ENCODE measurements at regions not wholly inside any gene's neighbourhood (a gene's known extent, or its start where the extent isn't known, plus 50 kb on each side); places are given as distances from the start of the nearest gene placed in this dataset.
"Not testable (repeated sequence)": the region's sequence is repeated elsewhere in the genome, so short reads cannot be mapped to it uniquely, and the experiment has no call there.

GRCh38 chr2:57218206-57218605, 828.4 kb upstream of the VRK2 start:
- Mint-ChIP-seq H3K4me3 (no peak overlapping the region), H3K27me3 (no peaks in the 10 kb centered on the region), H3K36me3 (peaks cover 0 to 11% of the 10 kb centered on the region in 2 donors), H3K27ac (no peak overlapping the region), H3K4me1 (no peaks in the 10 kb centered on the region), H3K9me3 (peaks cover 9 to 42% (median 18%) of the 10 kb centered on the region in 7 donors)
- ATAC-seq (ENCODE audit: low read depth in 2 of 2), result no peak
- no peak for DNase-seq

GRCh38 chr2:57229706-57230105, 816.9 kb upstream of the VRK2 start:
- peaks cover 0 to 13% (median 5%) of the 10 kb centered on the region in 7 donors for H3K9me3 Mint-ChIP-seq
- H3K4me3 Mint-ChIP-seq; H3K36me3 Mint-ChIP-seq; DNase-seq; H3K27me3 Mint-ChIP-seq; ATAC-seq (ENCODE audit: low read depth in 2 of 2); H3K4me1 Mint-ChIP-seq; H3K27ac Mint-ChIP-seq: not testable (repeated sequence)

GRCh38 chr2:57232341-57232740, 814.3 kb upstream of the VRK2 start:
- H3K4me1 Mint-ChIP-seq; H3K27me3 Mint-ChIP-seq; ATAC-seq (ENCODE audit: low read depth in 2 of 2); H3K27ac Mint-ChIP-seq; H3K36me3 Mint-ChIP-seq; DNase-seq; H3K4me3 Mint-ChIP-seq: not testable (repeated sequence)
- H3K9me3 Mint-ChIP-seq, result peaks cover 0 to 11% (median 5%) of the 10 kb centered on the region in 7 donors

GRCh38 chr2:57251495-57251894, 795.1 kb upstream of the VRK2 start:
- DNase-seq; ATAC-seq (ENCODE audit: low read depth in 2 of 2); H3K27ac Mint-ChIP-seq; H3K27me3 Mint-ChIP-seq; H3K4me1 Mint-ChIP-seq; H3K4me3 Mint-ChIP-seq: not testable (repeated sequence)
- H3K9me3 Mint-ChIP-seq, result peaks cover 21 to 59% (median 48%) of the 10 kb centered on the region in 7 donors
- peaks cover 11 to 12% of the 10 kb centered on the region in 2 donors for H3K36me3 Mint-ChIP-seq

- not testable (repeated sequence) for DNase-seq; H3K4me3 Mint-ChIP-seq; ATAC-seq (ENCODE audit: low read depth in 2 of 2); H3K27me3 Mint-ChIP-seq; H3K4me1 Mint-ChIP-seq
- peaks cover 5 to 19% of the 10 kb centered on the region in 2 donors for H3K36me3 Mint-ChIP-seq
- H3K9me3 Mint-ChIP-seq, result peaks cover 19 to 51% (median 32%) of the 10 kb centered on the region in 7 donors
- H3K27ac Mint-ChIP-seq, result peak overlapping the region in 1 of 6 donors; percentile 42
These were observed 770.2 kb upstream of the VRK2 start for GRCh38 chr2:57276408-57276807.

- DNase-seq (no peak), ATAC-seq (ENCODE audit: low read depth in 2 of 2) (no peak)
- Mint-ChIP-seq H3K27me3 (no peaks in the 10 kb centered on the region), H3K9me3 (peaks cover 18 to 55% (median 28%) of the 10 kb centered on the region in 7 donors), H3K36me3 (peaks cover 5 to 29% of the 10 kb centered on the region in 2 donors), H3K4me1 (no peaks in the 10 kb centered on the region), H3K27ac (no peak overlapping the region), H3K4me3 (no peak overlapping the region)
These were observed 768.2 kb upstream of the VRK2 start for GRCh38 chr2:57278451-57278850.

- Mint-ChIP-seq H3K4me3 (no peak overlapping the region), H3K9me3 (peaks cover 0 to 3% (median 0%) of the 10 kb centered on the region in 7 donors), H3K4me1 (no peaks in the 10 kb centered on the region), H3K27me3 (no peaks in the 10 kb centered on the region), H3K27ac (no peak overlapping the region), H3K36me3 (peaks cover 0 to 8% of the 10 kb centered on the region in 2 donors)
- DNase-seq (no peak), ATAC-seq (ENCODE audit: low read depth in 2 of 2) (no peak)
These were observed 755.4 kb upstream of the VRK2 start for GRCh38 chr2:57291209-57291608.

GRCh38 chr2:57296795-57297517, 749.6 kb upstream of the VRK2 start:
- DNase-seq (no peak), ATAC-seq (ENCODE audit: low read depth in 2 of 2) (no peak)
- no peaks in the 10 kb centered on the region for H3K27me3 Mint-ChIP-seq
- H3K4me1 Mint-ChIP-seq, result no peaks in the 10 kb centered on the region
- no peak overlapping the region for H3K4me3 Mint-ChIP-seq
- no peaks in the 10 kb centered on the region for H3K9me3 Mint-ChIP-seq
- H3K36me3 Mint-ChIP-seq, result no peaks in the 10 kb centered on the region
- H3K27ac Mint-ChIP-seq, result no peak overlapping the region

- Mint-ChIP-seq H3K9me3 (peaks cover 0 to 4% (median 0%) of the 10 kb centered on the region in 7 donors), H3K4me3 (no peak overlapping the region), H3K4me1 (no peaks in the 10 kb centered on the region), H3K36me3 (peaks cover 0 to 5% of the 10 kb centered on the region in 2 donors), H3K27me3 (no peaks in the 10 kb centered on the region), H3K27ac (no peak overlapping the region)
- ATAC-seq (ENCODE audit: low read depth in 2 of 2) (no peak), DNase-seq (no peak)
These were observed 732.9 kb upstream of the VRK2 start for GRCh38 chr2:57313678-57314077.

- peaks cover 0 to 5% of the 10 kb centered on the region in 2 donors for H3K36me3 Mint-ChIP-seq
- H3K9me3 Mint-ChIP-seq, result peaks cover 0 to 8% (median 0%) of the 10 kb centered on the region in 7 donors
These were observed 731.9 kb upstream of the VRK2 start for GRCh38 chr2:57314682-57315081.

GRCh38 chr2:57330447-57330846, 716.2 kb upstream of the VRK2 start:
- Mint-ChIP-seq H3K27ac (no peak overlapping the region), H3K36me3 (no peaks in the 10 kb centered on the region), H3K4me3 (no peak overlapping the region), H3K9me3 (peaks cover 0 to 6% (median 2%) of the 10 kb centered on the region in 7 donors), H3K4me1 (no peaks in the 10 kb centered on the region), H3K27me3 (no peaks in the 10 kb centered on the region)
- DNase-seq (no peak), ATAC-seq (ENCODE audit: low read depth in 2 of 2) (no peak)

More at GRCh38 chr2:57314682-57315081, 731.9 kb upstream of the VRK2 start:
- no peaks in the 10 kb centered on the region for H3K4me1 Mint-ChIP-seq
- no peak overlapping the region for H3K27ac Mint-ChIP-seq
- DNase-seq (no peak), ATAC-seq (ENCODE audit: low read depth in 2 of 2) (no peak)
- H3K27me3 Mint-ChIP-seq, result no peaks in the 10 kb centered on the region
- no peak overlapping the region for H3K4me3 Mint-ChIP-seq

- ATAC-seq (ENCODE audit: low read depth in 2 of 2) (no peak), DNase-seq (no peak)
- H3K27me3 Mint-ChIP-seq, result no peaks in the 10 kb centered on the region
- H3K36me3 Mint-ChIP-seq, result no peaks in the 10 kb centered on the region
- peaks cover 0 to 7% (median 2%) of the 10 kb centered on the region in 7 donors for H3K9me3 Mint-ChIP-seq
- H3K4me1 Mint-ChIP-seq, result no peaks in the 10 kb centered on the region
- no peak overlapping the region for H3K4me3 Mint-ChIP-seq
- no peak overlapping the region for H3K27ac Mint-ChIP-seq
These were observed 713.4 kb upstream of the VRK2 start for GRCh38 chr2:57333221-57333620.

- no peaks in the 10 kb centered on the region for H3K27me3 Mint-ChIP-seq
- no peak for DNase-seq
- H3K4me1 Mint-ChIP-seq, result no peaks in the 10 kb centered on the region
- H3K9me3 Mint-ChIP-seq, result peaks cover 9 to 27% (median 14%) of the 10 kb centered on the region in 7 donors
- H3K4me3 Mint-ChIP-seq, result no peak overlapping the region
- no peak overlapping the region for H3K27ac Mint-ChIP-seq
- no peak for ATAC-seq (ENCODE audit: low read depth in 2 of 2)
- peaks cover 10 to 17% of the 10 kb centered on the region in 2 donors for H3K36me3 Mint-ChIP-seq
These were observed 703.1 kb upstream of the VRK2 start for GRCh38 chr2:57343391-57344006.

GRCh38 chr2:57368190-57368589, 678.4 kb upstream of the VRK2 start:
- Mint-ChIP-seq H3K36me3 (no peaks in the 10 kb centered on the region), H3K27ac (peak overlapping the region in 1 of 6 donors; percentile 64), H3K4me3 (no peak overlapping the region), H3K4me1 (no peaks in the 10 kb centered on the region), H3K27me3 (no peaks in the 10 kb centered on the region), H3K9me3 (peaks cover 0 to 8% (median 0%) of the 10 kb centered on the region in 7 donors)
- ATAC-seq (ENCODE audit: low read depth in 2 of 2) (no peak), DNase-seq (no peak)
